H7 (cell line): ENCODE measurements at regions not wholly inside any gene's neighbourhood (a gene's known extent, or its start where the extent isn't known, plus 50 kb on each side); places are given as distances from the start of the nearest gene placed in this dataset.

ENCODE experiments used
- DNase-seq: peaks from one replicate; pipeline ENCODE4 v3.0.0; 2012
- H3K27me3 ChIP-seq: 2 replicates; pipeline ENCODE4 v1.6.0; 2011; ENCODE audit warnings: mild to moderate bottlenecking, low read length; ENCODE audit not compliant: control insufficient read depth, insufficient read depth
- H3K36me3 ChIP-seq: replicated peaks from 2 replicates; pipeline ENCODE4 v1.5.1; 2011; ENCODE audit warnings: low read length; ENCODE audit not compliant: control insufficient read depth, insufficient read depth
- H3K4me3 ChIP-seq: 2 replicates; pipeline ENCODE4 v1.5.1; 2011; ENCODE audit warnings: low read depth, mild to moderate bottlenecking, control low read depth, low read length, moderate library complexity; ENCODE audit not compliant: insufficient read depth

DNA sequence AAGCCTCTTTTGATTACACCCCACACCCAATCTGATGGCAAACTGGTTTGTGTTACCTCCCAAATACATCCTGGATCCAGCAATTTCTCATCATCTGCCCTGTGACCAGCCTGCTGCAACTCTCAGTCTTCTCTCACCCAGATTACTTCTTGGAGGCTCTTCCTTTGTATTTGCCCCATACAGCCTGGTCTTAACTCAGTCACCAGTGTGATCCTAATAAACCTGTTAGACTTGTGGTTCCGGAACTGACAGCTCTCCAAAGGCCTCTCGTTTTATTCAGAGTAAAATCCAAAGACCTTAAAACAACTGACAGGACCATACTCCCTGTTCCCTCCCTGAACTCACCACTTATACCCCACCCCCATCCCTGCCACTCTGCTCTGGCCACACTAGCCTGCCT is 228.2 kb upstream of the PAPPA start:
- H3K36me3 ChIP-seq, result no peaks in the 10 kb centered on the region
- H3K27me3 ChIP-seq, result no peaks in the 10 kb centered on the region
- no peak for DNase-seq
- H3K4me3 ChIP-seq, result no peak overlapping the region

DNA sequence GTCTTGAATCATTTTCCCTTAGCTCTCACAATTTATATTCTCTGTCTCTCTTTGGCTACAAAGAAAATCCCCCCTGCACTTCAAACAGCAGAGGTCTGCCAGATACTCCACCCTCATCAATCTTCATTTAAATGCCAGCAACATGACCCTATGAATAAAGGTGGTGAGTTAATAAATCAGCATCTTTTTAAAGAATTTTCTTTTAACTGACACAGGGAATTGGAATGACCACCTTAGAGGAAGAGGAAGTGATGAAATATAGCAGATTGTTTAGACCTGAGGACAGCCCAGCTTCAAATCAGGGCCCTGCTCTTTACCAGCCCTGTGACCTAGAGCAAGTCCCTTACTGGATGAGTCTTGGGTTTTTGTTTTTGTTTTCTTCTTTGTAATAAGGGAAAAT is 223.1 kb upstream of the PAPPA start:
- no peak overlapping the region for H3K4me3 ChIP-seq
- no peaks in the 10 kb centered on the region for H3K36me3 ChIP-seq
- H3K27me3 ChIP-seq, result no peaks in the 10 kb centered on the region
- no peak for DNase-seq

DNA sequence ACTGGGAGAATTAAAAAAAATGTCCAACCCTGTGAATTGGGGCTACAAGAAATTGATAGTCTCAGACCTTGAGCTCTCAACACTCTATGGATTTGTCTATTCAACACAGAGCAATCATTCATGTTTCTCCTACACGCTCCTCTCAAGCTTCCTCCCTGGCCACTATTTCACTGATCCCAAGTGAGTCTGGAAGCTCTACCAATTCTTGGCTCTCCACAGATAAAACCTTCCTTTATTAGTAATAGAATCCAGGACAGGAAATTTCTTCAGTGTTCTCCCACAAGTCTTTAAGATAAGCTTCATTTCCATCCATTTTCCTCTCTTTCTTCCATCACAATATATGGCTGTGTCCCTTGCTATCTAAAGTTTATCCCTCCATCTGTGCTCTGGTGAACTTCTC is 215.1 kb upstream of the PAPPA start:
- H3K4me3 ChIP-seq, result no peak overlapping the region
- H3K27me3 ChIP-seq, result no peaks in the 10 kb centered on the region
- H3K36me3 ChIP-seq, result no peaks in the 10 kb centered on the region
- no peak for DNase-seq

DNA sequence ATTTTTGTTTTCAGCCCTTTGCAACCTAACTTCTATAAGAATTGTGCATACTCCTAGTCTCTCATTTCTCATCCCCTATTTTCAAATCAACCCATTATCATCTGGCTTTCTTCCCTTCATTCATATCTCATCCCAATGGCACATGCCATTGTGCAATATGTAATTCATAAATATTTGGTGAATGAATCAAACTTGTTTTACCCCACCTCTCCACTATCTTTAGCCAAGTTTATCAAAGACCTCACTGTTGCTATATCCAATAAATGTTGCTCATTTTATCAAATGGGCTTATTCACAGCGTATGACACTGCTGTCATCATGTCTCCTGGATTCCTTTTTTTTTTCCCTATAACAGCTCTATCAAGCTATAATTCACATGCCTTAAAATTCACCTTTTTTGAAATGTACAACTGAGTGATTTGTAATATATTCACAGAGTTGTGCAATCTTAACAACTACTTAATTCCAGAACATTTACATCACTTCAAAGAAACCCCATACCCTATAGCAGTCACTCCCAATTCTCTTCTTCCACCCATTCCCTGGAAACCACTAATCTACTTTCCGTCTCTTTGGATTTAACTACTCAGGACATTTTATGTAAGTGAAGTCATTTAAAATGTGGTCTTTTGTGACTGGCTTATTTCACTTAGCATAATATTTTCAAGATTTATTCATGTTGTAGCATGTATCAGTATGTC is 214.4 kb upstream of the PAPPA start:
- no peak for DNase-seq
- Histone ChIP-seq H3K4me3 (no peak overlapping the region), H3K36me3 (no peaks in the 10 kb centered on the region), H3K27me3 (no peaks in the 10 kb centered on the region)

DNA sequence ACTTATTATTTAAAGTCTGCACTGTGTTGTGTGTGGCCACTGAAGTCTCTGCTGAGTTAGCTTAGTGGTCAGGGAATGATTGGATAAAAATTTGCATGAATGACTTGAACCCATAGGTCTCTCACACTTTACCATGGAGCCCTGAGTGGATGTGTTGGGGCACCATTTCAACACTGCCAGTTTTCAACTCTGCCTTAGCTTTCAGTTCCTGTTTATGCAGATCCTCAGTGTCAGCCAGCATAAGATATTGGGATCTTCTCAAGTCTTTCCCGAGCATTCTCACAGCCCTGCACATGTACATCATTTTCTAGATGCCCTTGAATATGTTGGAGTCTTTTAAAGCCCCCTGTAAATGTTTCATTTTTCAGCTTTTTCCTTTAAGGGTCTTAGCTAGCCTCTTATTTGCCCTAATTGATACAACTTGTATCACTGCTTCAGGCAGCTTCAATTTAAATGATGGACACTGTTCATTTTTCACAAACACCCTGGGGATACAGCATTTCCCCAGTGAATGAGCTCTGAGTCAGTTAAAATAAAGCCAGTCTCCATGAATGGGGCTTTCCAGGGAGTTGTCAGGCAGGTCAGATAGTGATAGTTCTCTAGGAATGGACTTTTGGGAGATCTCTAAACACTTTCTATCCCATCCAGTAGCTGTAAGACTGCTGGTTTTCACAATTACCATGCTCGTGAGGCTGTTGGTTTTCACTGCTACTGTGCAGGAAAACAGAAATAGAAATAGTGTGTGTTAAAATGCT is 211.9 kb upstream of the PAPPA start:
- H3K27me3 ChIP-seq, result no peaks in the 10 kb centered on the region
- H3K36me3 ChIP-seq, result no peaks in the 10 kb centered on the region
- no peak overlapping the region for H3K4me3 ChIP-seq
- DNase-seq, result no peak

DNA sequence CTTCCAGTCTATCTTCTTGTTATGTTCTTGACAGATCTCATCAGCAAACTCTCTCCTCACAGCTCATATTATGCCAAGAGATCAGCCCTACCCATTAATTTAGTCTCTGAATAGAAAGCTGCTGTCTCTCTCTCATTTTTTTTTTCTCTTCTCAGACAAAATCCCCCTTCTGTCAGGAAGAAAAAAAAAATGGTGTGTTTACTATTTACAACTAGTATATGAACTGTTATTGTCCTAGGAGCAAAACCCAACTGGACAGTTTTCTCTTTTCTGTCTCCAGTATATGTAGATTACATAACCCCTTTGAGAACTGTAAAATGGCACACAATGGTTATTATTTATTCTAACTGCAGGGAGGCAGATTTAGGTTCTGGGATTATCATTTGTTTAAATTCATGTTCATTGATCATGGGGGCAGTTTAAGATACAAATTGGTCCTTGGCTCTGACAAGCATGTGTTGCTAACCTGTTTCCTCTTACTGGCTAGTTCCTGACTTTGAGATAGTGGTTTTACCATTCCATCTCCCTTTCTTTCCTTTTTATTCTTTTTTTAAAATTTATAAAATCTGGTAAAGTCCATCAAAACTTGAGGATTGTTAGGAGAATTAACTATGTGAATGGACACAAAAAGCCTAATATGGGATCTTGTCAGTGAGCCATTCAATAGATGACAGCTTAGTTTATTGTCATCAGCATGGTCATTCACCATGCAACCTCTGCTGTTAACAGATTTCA is 210.0 kb upstream of the PAPPA start:
- Histone ChIP-seq H3K4me3 (no peak overlapping the region), H3K27me3 (no peaks in the 10 kb centered on the region), H3K36me3 (no peaks in the 10 kb centered on the region)
- no peak for DNase-seq

DNA sequence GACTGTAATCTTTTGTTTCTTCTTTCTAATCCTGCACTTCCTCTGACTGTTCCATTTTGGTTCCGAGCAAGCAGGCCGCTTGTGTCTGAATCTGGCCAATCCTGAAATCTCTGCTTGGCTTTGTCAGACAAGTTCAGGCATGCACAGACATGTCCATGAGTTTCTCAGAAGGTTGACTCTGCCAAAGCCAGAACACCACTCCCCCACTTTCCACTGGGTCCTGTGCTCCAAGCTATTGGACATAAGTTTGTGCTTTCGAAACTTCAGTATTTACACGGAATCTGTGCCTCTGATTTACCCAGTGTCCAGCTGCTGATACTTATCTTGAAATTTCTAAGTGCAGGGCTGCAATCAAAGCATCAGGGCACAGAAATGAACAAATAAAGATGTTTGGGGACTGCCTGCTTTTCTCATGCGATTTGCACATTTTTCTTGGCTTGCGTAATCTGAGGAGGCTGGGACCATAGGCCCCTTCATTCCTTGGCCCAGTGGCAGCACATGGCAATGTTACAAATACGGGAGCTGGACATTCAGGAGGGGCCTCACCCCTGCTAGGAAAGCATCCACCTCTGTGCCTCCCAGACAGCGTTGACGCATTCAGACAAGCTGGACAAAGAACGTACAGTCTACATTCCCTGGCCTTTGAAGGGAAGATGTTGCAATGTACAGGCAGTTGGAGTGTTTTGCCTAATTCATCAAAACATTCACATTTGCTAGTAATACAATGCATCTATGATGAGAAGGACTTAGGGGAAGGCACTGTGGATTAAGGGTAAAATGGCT is 209.2 kb upstream of the PAPPA start:
- Histone ChIP-seq H3K36me3 (no peaks in the 10 kb centered on the region), H3K4me3 (no peak overlapping the region), H3K27me3 (no peaks in the 10 kb centered on the region)
- no peak for DNase-seq

DNA sequence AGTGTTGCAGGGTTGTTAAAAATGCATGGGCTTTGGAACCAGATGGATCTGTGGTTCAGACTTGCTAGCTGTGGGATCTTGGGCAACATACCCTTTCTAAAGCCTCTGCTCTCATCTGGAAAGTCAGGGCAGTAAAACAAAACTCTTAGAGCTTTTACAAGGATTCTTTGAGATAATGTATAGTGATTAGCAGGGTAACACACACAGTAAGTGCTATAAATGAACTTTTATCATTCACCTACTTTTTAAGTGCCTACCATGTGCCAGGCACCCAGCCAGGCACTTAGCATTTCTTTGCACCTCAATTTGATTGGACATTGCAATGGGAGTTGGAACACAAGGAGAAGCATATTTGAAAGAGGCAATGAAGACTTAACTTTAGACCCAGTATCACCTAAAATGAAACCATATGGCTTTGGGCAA is 208.6 kb upstream of the PAPPA start:
- no peak for DNase-seq
- Histone ChIP-seq H3K36me3 (no peaks in the 10 kb centered on the region), H3K4me3 (no peak overlapping the region), H3K27me3 (no peaks in the 10 kb centered on the region)

DNA sequence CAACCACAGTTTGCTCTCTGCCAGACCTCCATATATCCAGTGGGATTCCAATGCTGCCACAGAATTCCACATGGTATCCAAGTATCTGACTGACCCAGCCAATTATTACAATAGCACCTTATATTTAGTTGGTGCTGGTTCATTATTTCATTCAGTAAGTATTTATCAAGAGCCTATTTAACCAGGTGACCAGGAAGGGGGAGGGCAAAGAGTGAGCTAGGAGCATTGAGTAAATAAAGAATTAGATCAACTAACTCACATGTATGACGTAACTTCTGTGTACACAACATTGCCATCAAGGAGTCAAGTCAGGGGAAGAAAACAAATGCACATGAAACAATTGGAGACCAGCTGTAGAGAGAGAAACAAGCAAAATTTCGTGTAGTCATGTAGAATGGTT is 207.1 kb upstream of the PAPPA start:
- Histone ChIP-seq H3K36me3 (no peaks in the 10 kb centered on the region), H3K4me3 (no peak overlapping the region), H3K27me3 (no peaks in the 10 kb centered on the region)
- DNase-seq, result no peak

DNA sequence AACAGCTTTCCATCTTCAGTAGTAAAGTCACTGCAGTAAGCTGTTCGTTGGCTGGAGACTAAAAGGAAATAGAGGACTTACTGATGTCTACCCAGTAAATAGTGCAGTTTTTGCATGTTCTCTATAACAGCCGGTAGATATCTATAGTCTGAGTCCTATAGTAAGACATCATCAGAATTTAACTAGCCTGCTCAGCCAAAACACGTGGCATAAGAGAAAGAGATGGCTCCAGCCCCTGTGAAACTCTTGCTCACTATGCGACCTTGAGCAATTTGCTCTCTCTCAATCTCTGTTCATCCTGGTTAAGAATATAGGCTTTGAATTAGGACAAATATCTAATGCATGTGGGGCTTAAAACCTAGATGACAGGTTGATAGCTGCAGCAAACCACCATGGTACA is 201.6 kb upstream of the PAPPA start:
- Histone ChIP-seq H3K4me3 (no peak overlapping the region), H3K27me3 (no peaks in the 10 kb centered on the region), H3K36me3 (no peaks in the 10 kb centered on the region)
- DNase-seq, result no peak

DNA sequence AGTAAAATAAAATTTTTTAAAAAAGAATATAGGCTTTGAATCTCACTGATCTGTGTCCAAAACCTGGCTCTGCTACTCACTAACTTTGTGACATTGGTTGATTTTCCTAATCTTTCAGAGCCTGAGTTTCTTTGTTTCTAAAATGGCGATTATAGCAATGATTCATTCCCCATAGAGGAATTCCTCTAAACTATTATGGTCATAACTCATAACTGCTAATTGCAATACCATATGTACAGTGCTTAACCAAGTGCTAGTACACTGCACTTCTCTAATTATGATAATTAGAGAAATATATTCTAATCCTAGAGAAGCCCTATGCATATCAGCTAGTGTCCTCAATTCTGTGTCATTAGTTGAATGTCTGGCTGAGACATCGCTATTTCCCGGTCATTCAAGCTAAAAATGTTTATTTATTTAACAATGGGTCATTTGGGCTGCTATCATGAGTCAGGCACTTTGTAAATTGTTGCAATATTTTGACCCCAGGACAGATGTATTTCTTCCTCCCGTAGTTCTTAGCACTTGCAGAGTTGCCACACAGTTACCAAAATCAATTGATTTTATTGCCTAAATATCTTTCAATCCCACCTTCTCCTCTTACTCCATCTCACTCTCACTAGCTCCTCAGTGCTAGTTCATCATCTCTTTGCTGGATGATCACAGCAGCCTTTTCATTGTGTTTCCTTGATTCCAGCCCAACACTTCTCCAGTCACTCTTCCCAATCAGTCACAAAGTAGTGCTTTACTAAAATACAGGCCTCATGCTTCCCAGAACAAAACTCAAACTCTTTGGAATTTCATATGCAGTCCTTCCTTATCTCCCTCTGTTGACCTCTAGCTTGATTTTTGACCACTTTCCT is 200.9 kb upstream of the PAPPA start:
- DNase-seq, result no peak
- H3K36me3 ChIP-seq, result no peaks in the 10 kb centered on the region
- no peaks in the 10 kb centered on the region for H3K27me3 ChIP-seq
- no peak overlapping the region for H3K4me3 ChIP-seq

DNA sequence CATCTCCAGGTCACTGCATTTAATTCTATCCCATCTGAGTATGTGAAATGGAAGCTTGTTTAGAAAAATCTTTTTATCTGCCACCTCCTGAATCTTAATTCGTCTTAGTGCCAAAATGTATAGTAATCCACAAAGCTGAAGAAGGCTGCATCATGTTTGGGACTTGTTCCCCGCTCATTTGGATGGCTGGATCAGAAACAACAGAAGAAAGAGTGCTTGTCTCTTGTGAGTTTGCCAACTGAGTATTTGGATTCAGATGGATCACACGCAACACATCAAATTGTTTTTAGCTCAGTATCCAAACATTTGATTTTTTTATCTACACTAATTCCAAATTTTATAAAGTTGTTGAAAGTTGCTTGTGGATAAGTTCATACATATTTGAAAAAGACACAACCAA is 197.2 kb upstream of the PAPPA start:
- no peak for DNase-seq
- Histone ChIP-seq H3K4me3 (no peak overlapping the region), H3K36me3 (no peaks in the 10 kb centered on the region), H3K27me3 (no peaks in the 10 kb centered on the region)

DNA sequence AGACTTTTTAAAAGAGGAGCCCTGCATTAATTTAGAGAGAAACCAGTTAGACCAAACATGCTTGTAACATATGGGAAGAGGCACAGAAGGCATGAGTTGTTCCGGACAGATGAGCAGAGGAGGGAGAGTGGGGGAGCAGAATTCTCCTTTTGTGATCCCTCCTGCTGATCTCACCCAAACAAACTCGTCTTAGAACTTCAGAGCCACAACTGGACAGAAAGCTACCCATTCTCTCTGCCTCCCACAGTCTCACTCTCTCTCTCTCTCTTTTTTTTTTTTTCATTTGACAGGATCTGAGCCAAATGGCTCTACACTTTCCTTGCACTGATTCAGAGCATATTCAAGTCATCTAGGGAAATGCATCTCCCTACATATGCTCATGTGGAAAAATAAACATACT is 196.0 kb upstream of the PAPPA start:
- Histone ChIP-seq H3K36me3 (no peaks in the 10 kb centered on the region), H3K4me3 (no peak overlapping the region), H3K27me3 (no peaks in the 10 kb centered on the region)
- DNase-seq, result no peak
